GM06990 (cell line): ENCODE measurements at regions not wholly inside any gene's neighbourhood (a gene's known extent, or its start where the extent isn't known, plus 50 kb on each side); places are given as distances from the start of the nearest gene placed in this dataset.

Experiments used
- DNase-seq: peaks from one replicate; pipeline ENCODE4 v3.0.0-alpha.2; 2011; ENCODE audit not compliant: insufficient read length; ENCODE audit errors: extremely low read depth
- H3K27me3 ChIP-seq: replicated peaks from 2 replicates; pipeline ENCODE4 v1.6.0; 2011; ENCODE audit warnings: low read length; ENCODE audit not compliant: control insufficient read depth, insufficient read depth
- H3K36me3 ChIP-seq: 2 replicates; pipeline ENCODE4 v1.5.1; 2011; ENCODE audit warnings: low read length; ENCODE audit not compliant: control insufficient read depth, insufficient read depth
- H3K4me3 ChIP-seq: replicated peaks from 2 replicates; pipeline ENCODE4 v1.5.1; 2011; ENCODE audit warnings: low read depth, mild to moderate bottlenecking, control low read depth, low read length
- CTCF ChIP-seq: IDR thresholded peaks from 2 replicates; pipeline ENCODE4 v1.5.1; 2011; ENCODE audit warnings: low read length, control low read depth, mild to moderate bottlenecking, inconsistent platforms; ENCODE audit not compliant: insufficient read depth, poor library complexity, severe bottlenecking

- H3K27me3 ChIP-seq = no peaks in the 10 kb centered on the region
- no peak for TF ChIP-seq CTCF
- DNase-seq = no peak
- no peak overlapping the region for H3K4me3 ChIP-seq
- no peaks in the 10 kb centered on the region for H3K36me3 ChIP-seq
Observed at GRCh38 chr2:185947722-185948121, 209.1 kb downstream of the FSIP2 start.

- no peak for TF ChIP-seq CTCF
- no peak for DNase-seq
Observed at GRCh38 chr2:185952100-185952499, 213.5 kb downstream of the FSIP2 start.

GRCh38 chr2:185954389-185954788, 215.8 kb downstream of the FSIP2 start:
- H3K27me3 ChIP-seq = no peaks in the 10 kb centered on the region
- no peak for TF ChIP-seq CTCF
- no peak overlapping the region for H3K4me3 ChIP-seq
- no peaks in the 10 kb centered on the region for H3K36me3 ChIP-seq
- no peak for DNase-seq

More at GRCh38 chr2:185952100-185952499, 213.5 kb downstream of the FSIP2 start:
- H3K27me3 ChIP-seq = no peaks in the 10 kb centered on the region
- H3K4me3 ChIP-seq = no peak overlapping the region
- no peaks in the 10 kb centered on the region for H3K36me3 ChIP-seq

GRCh38 chr2:185955050-185955449, 216.4 kb downstream of the FSIP2 start:
- no peak for TF ChIP-seq CTCF
- DNase-seq = no peak
- Histone ChIP-seq H3K4me3 (no peak overlapping the region), H3K36me3 (no peaks in the 10 kb centered on the region), H3K27me3 (no peaks in the 10 kb centered on the region)

GRCh38 chr2:185967335-185967734, 228.7 kb downstream of the FSIP2 start:
- no peaks in the 10 kb centered on the region for H3K36me3 ChIP-seq
- no peak for DNase-seq
- no peaks in the 10 kb centered on the region for H3K27me3 ChIP-seq
- no peak for TF ChIP-seq CTCF
- no peak overlapping the region for H3K4me3 ChIP-seq

GRCh38 chr2:185970148-185970852, 231.7 kb downstream of the FSIP2 start:
- TF ChIP-seq CTCF = no peak
- Histone ChIP-seq H3K36me3 (no peaks in the 10 kb centered on the region), H3K4me3 (no peak overlapping the region), H3K27me3 (no peaks in the 10 kb centered on the region)
- DNase-seq = no peak
